ENCODE measurements at regions not wholly inside any gene's neighbourhood (a gene's known extent, or its start where the extent isn't known, plus 50 kb on each side); places are given as distances from the start of the nearest gene placed in this dataset.

GRCh38 chr20:57803508-57804005 is 93.7 kb upstream of the PMEPA1 start:
- H3K4me1 ChIP-seq, result peaks cover 0 to 27% (median 6%) of the 10 kb centered on the region in 4 donors
- H3K27me3 ChIP-seq, result no peaks in the 10 kb centered on the region
- H3K4me3 ChIP-seq, result no peak overlapping the region
- TF ChIP-seq POLR2A (IDR thresholded peaks at IDR 0.05) (no peak), POLR2AphosphoS5 (IDR thresholded peaks at IDR 0.05) (no peak), EP300 (IDR thresholded peaks at IDR 0.05) (no peak), CTCF (IDR thresholded peaks at IDR 0.05) (no peak)
- intact Hi-C loops (cut with DNase I), result no loop called here
- WGBS, 2 donors, result 83 to 86% methylated on average over 10 of the region's 10 CpGs
- H3K27ac ChIP-seq, result no peak overlapping the region
- H3K36me3 ChIP-seq, result no peaks in the 10 kb centered on the region
- no peaks in the 10 kb centered on the region for H3K9me3 ChIP-seq
- DNase-seq, result no peak

GRCh38 chr20:57802765-57803507 is 93.1 kb upstream of the PMEPA1 start:
- no peak for TF ChIP-seq EP300 (IDR thresholded peaks at IDR 0.05)
- no peak for TF ChIP-seq POLR2A (IDR thresholded peaks at IDR 0.05)
- no peak for TF ChIP-seq POLR2AphosphoS5 (IDR thresholded peaks at IDR 0.05)
- TF ChIP-seq CTCF (IDR thresholded peaks at IDR 0.05), result no peak
- Histone ChIP-seq H3K27me3 (no peaks in the 10 kb centered on the region), H3K9me3 (no peaks in the 10 kb centered on the region), H3K36me3 (no peaks in the 10 kb centered on the region), H3K27ac (no peak overlapping the region), H3K4me1 (peaks cover 0 to 21% (median 2%) of the 10 kb centered on the region in 4 donors), H3K4me3 (no peak overlapping the region)
- peak; percentile 35 for DNase-seq
- intact Hi-C loops (cut with DNase I), result no loop called here
- WGBS, 2 donors, result 87% methylated on average over 12 of the region's 12 CpGs

- TF ChIP-seq EP300 (IDR thresholded peaks at IDR 0.05) (no peak), CTCF (IDR thresholded peaks at IDR 0.05) (no peak), POLR2A (IDR thresholded peaks at IDR 0.05) (no peak), POLR2AphosphoS5 (IDR thresholded peaks at IDR 0.05) (no peak)
- intact Hi-C loops (cut with DNase I), result no loop called here
- Histone ChIP-seq H3K36me3 (no peaks in the 10 kb centered on the region), H3K27ac (no peak overlapping the region), H3K9me3 (no peaks in the 10 kb centered on the region), H3K4me3 (no peak overlapping the region), H3K4me1 (peaks cover 0 to 15% (median 0%) of the 10 kb centered on the region in 4 donors), H3K27me3 (no peaks in the 10 kb centered on the region)
- 74 to 77% methylated on average over 5 of the region's 5 CpGs for WGBS, 2 donors
- no peak for DNase-seq
Observed at GRCh38 chr20:57801581-57801980, 91.8 kb upstream of the PMEPA1 start.

- no peak for DNase-seq
- no peaks in the 10 kb centered on the region for H3K27me3 ChIP-seq
- peaks cover 0 to 15% (median 0%) of the 10 kb centered on the region in 4 donors for H3K4me1 ChIP-seq
- WGBS, 2 donors, result 87 to 92% methylated on average over 17 of the region's 17 CpGs
- no peaks in the 10 kb centered on the region for H3K9me3 ChIP-seq
- H3K4me3 ChIP-seq, result no peak overlapping the region
- H3K36me3 ChIP-seq, result no peaks in the 10 kb centered on the region
- intact Hi-C loops (cut with DNase I), result no loop called here
- H3K27ac ChIP-seq, result no peak overlapping the region
- TF ChIP-seq EP300 (IDR thresholded peaks at IDR 0.05), result no peak
- TF ChIP-seq POLR2AphosphoS5 (IDR thresholded peaks at IDR 0.05), result peak in 1 of 4 donors; percentile 40
Observed at GRCh38 chr20:57800791-57801430, 91.1 kb upstream of the PMEPA1 start.

- TF ChIP-seq POLR2A (IDR thresholded peaks at IDR 0.05), result no peak
- TF ChIP-seq POLR2AphosphoS5 (IDR thresholded peaks at IDR 0.05), result no peak
- no peak for TF ChIP-seq CTCF (IDR thresholded peaks at IDR 0.05)
- no peak for TF ChIP-seq EP300 (IDR thresholded peaks at IDR 0.05)
- Histone ChIP-seq H3K4me3 (no peak overlapping the region), H3K36me3 (no peaks in the 10 kb centered on the region), H3K9me3 (no peaks in the 10 kb centered on the region), H3K27ac (no peak overlapping the region), H3K27me3 (no peaks in the 10 kb centered on the region), H3K4me1 (peaks cover 0 to 15% (median 0%) of the 10 kb centered on the region in 4 donors)
- WGBS, 2 donors, result 93 to 95% methylated on average over 1 of the region's 1 CpG
- intact Hi-C loops (cut with DNase I), result no loop called here
- no peak for DNase-seq
Observed at GRCh38 chr20:57797401-57797800, 87.6 kb upstream of the PMEPA1 start.
